Left cardiac atrium (tissue), 4 donors: ENCODE measurements at regions not wholly inside any gene's neighbourhood (a gene's known extent, or its start where the extent isn't known, plus 50 kb on each side); places are given as distances from the start of the nearest gene placed in this dataset.
"Not testable (repeated sequence)": the region's sequence is repeated elsewhere in the genome, so short reads cannot be mapped to it uniquely, and the experiment has no call there.

Experiments used
- ATAC-seq, 2 donors: fragments of 200-7000 bp; cut with Tn5 transposase; one replicate each; pipeline ENCODE4 v1.9.1; 2020; ENCODE audit warnings: mild to moderate bottlenecking in 2 of 2, moderate library complexity in 2 of 2
- DNase-seq: peaks from one replicate; pipeline ENCODE4 v3.0.0-alpha.2; 2020
- intact Hi-C, 2 donors: fragments of 100-400 bp; cut with DNase I; formaldehyde crosslinking; loops; one replicate each; pipeline versions ENCODE4 v1.14.1 to v1.15.1; 2022 to 2023
- donor health status: DM: no; HTN: yes; CAD: no.
- donor health status: DM: no; HTN: yes; CAD: no; lungs with severe emphysema.
- donor health status: DM: yes; HTN: yes; CAD: no.
- donor health status: Dilated cardiomyopathy.

- ATAC-seq, DNase-seq, intact Hi-C loops: not testable (repeated sequence)
Observed at GRCh38 chr7:149553991-149554390, 56.4 kb upstream of the ZNF746 start.

GRCh38 chr7:149552799-149553198 is 55.2 kb upstream of the ZNF746 start:
- ATAC-seq (peak in 1 of 2 donors; percentile 19), DNase-seq (no peak)
- intact Hi-C loops, result no loop called here
